GM21526 (cell line): ENCODE measurements at regions not wholly inside any gene's neighbourhood (a gene's known extent, or its start where the extent isn't known, plus 50 kb on each side); places are given as distances from the start of the nearest gene placed in this dataset.
"Not testable (repeated sequence)": the region's sequence is repeated elsewhere in the genome, so short reads cannot be mapped to it uniquely, and the experiment has no call there.

Experiments
- ATAC-seq: cut with Tn5 transposase; IDR thresholded peaks from one replicate; pipeline ENCODE4 v1.9.1; 2021; ENCODE audit warnings: moderate library complexity; ENCODE audit not compliant: unreplicated experiment, low FRiP score

- ATAC-seq = no peak
Measured at GRCh38 chr13:89082623-89083022, 1411.5 kb downstream of the SLITRK5 start.

GRCh38 chr13:89088107-89088506, 1416.9 kb downstream of the SLITRK5 start:
- ATAC-seq = not testable (repeated sequence)

- ATAC-seq = no peak
Measured at GRCh38 chr13:89097994-89098393, 1426.8 kb downstream of the SLITRK5 start.

GRCh38 chr13:89113744-89114143, 1442.6 kb downstream of the SLITRK5 start:
- ATAC-seq = no peak

- ATAC-seq = no peak
Measured at GRCh38 chr13:89115307-89115706, 1444.1 kb downstream of the SLITRK5 start.

GRCh38 chr13:89136678-89137077, 1465.5 kb downstream of the SLITRK5 start:
- ATAC-seq = no peak

GRCh38 chr13:89150362-89150761, 1479.2 kb downstream of the SLITRK5 start:
- ATAC-seq = no peak

- no peak for ATAC-seq
Measured at GRCh38 chr13:89153941-89154340, 1482.8 kb downstream of the SLITRK5 start.

- ATAC-seq = no peak
Measured at GRCh38 chr13:89163096-89163495, 1491.9 kb downstream of the SLITRK5 start.

- no peak for ATAC-seq
Measured at GRCh38 chr13:89165685-89166084, 1494.5 kb downstream of the SLITRK5 start.

GRCh38 chr13:89169951-89170350, 1498.8 kb downstream of the SLITRK5 start:
- no peak for ATAC-seq

GRCh38 chr13:89181041-89181440, 1509.9 kb downstream of the SLITRK5 start:
- ATAC-seq = no peak

GRCh38 chr13:89199138-89199537, 1528.0 kb downstream of the SLITRK5 start:
- ATAC-seq = no peak

- ATAC-seq = no peak
Measured at GRCh38 chr13:89204435-89204834, 1533.3 kb downstream of the SLITRK5 start.

GRCh38 chr13:89205856-89206520, 1534.8 kb downstream of the SLITRK5 start:
- ATAC-seq = no peak

- ATAC-seq = no peak
Measured at GRCh38 chr13:89212186-89212585, 1541.0 kb downstream of the SLITRK5 start.

GRCh38 chr13:89214185-89214584, 1543.0 kb downstream of the SLITRK5 start:
- no peak for ATAC-seq

- not testable (repeated sequence) for ATAC-seq
Measured at GRCh38 chr13:89215319-89215718, 1544.1 kb downstream of the SLITRK5 start.

GRCh38 chr13:89217813-89218212, 1546.6 kb downstream of the SLITRK5 start:
- ATAC-seq = no peak

- ATAC-seq = no peak
Measured at GRCh38 chr13:89221557-89222158, 1550.5 kb downstream of the SLITRK5 start.

GRCh38 chr13:89227356-89227755, 1556.2 kb downstream of the SLITRK5 start:
- ATAC-seq = no peak

GRCh38 chr13:89238496-89238895, 1567.3 kb downstream of the SLITRK5 start:
- no peak for ATAC-seq
